ENCODE measurements at regions not wholly inside any gene's neighbourhood (a gene's known extent, or its start where the extent isn't known, plus 50 kb on each side); places are given as distances from the start of the nearest gene placed in this dataset.
"Not testable (repeated sequence)": the region's sequence is repeated elsewhere in the genome, so short reads cannot be mapped to it uniquely, and the experiment has no call there.

- TF ChIP-seq, protein P1, sequence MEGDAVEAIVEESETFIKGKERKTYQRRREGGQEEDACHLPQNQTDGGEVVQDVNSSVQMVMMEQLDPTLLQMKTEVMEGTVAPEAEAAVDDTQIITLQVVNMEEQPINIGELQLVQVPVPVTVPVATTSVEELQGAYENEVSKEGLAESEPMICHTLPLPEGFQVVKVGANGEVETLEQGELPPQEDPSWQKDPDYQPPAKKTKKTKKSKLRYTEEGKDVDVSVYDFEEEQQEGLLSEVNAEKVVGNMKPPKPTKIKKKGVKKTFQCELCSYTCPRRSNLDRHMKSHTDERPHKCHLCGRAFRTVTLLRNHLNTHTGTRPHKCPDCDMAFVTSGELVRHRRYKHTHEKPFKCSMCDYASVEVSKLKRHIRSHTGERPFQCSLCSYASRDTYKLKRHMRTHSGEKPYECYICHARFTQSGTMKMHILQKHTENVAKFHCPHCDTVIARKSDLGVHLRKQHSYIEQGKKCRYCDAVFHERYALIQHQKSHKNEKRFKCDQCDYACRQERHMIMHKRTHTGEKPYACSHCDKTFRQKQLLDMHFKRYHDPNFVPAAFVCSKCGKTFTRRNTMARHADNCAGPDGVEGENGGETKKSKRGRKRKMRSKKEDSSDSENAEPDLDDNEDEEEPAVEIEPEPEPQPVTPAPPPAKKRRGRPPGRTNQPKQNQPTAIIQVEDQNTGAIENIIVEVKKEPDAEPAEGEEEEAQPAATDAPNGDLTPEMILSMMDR (IDR thresholded peaks at IDR 0.05; ENCODE audit: poor library complexity, severe bottlenecking) = not testable (repeated sequence)
- not testable (repeated sequence) for TF ChIP-seq RAD21 (conservative IDR thresholded peaks at IDR 0.05); EZH2 (IDR thresholded peaks at IDR 0.05; ENCODE audit: borderline replicate concordance, insufficient read depth, low read length, poor library complexity, severe bottlenecking); EP300 (conservative IDR thresholded peaks at IDR 0.05; ENCODE audit: poor library complexity, severe bottlenecking); POLR2AphosphoS5 (IDR thresholded peaks at IDR 0.05); TAF1 (IDR thresholded peaks at IDR 0.05; ENCODE audit: low read depth); SMC3 (conservative IDR thresholded peaks at IDR 0.05; ENCODE audit: poor library complexity)
- TF ChIP-seq, protein P2, sequence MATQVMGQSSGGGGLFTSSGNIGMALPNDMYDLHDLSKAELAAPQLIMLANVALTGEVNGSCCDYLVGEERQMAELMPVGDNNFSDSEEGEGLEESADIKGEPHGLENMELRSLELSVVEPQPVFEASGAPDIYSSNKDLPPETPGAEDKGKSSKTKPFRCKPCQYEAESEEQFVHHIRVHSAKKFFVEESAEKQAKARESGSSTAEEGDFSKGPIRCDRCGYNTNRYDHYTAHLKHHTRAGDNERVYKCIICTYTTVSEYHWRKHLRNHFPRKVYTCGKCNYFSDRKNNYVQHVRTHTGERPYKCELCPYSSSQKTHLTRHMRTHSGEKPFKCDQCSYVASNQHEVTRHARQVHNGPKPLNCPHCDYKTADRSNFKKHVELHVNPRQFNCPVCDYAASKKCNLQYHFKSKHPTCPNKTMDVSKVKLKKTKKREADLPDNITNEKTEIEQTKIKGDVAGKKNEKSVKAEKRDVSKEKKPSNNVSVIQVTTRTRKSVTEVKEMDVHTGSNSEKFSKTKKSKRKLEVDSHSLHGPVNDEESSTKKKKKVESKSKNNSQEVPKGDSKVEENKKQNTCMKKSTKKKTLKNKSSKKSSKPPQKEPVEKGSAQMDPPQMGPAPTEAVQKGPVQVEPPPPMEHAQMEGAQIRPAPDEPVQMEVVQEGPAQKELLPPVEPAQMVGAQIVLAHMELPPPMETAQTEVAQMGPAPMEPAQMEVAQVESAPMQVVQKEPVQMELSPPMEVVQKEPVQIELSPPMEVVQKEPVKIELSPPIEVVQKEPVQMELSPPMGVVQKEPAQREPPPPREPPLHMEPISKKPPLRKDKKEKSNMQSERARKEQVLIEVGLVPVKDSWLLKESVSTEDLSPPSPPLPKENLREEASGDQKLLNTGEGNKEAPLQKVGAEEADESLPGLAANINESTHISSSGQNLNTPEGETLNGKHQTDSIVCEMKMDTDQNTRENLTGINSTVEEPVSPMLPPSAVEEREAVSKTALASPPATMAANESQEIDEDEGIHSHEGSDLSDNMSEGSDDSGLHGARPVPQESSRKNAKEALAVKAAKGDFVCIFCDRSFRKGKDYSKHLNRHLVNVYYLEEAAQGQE (IDR thresholded peaks at IDR 0.05; ENCODE audit: borderline replicate concordance) = not testable (repeated sequence)
These were observed 116.6 kb upstream of the PRKX start for GRCh38 chrX:3830020-3830419.

Measured in neural cell (in vitro differentiated cells).